HG03196 (cell line): ENCODE measurements at regions not wholly inside any gene's neighbourhood (a gene's known extent, or its start where the extent isn't known, plus 50 kb on each side); places are given as distances from the start of the nearest gene placed in this dataset.

Source experiments
- ATAC-seq: cut with Tn5 transposase; IDR thresholded peaks from one replicate; pipeline ENCODE4 v1.9.1; 2021; ENCODE audit not compliant: unreplicated experiment

- no peak for ATAC-seq
Observed at GRCh38 chr5:98415663-98416062, 357.8 kb upstream of the RGMB start.

GRCh38 chr5:98416541-98416940 lies 356.9 kb upstream of the RGMB start:
- no peak for ATAC-seq

GRCh38 chr5:98419825-98420224 lies 353.6 kb upstream of the RGMB start:
- ATAC-seq: no peak

GRCh38 chr5:98424681-98425450 lies 348.6 kb upstream of the RGMB start:
- no peak for ATAC-seq

GRCh38 chr5:98425640-98426039 lies 347.8 kb upstream of the RGMB start:
- no peak for ATAC-seq

- ATAC-seq: no peak
Observed at GRCh38 chr5:98428806-98429205, 344.7 kb upstream of the RGMB start.

- ATAC-seq: no peak
Observed at GRCh38 chr5:98432378-98432777, 341.1 kb upstream of the RGMB start.

- no peak for ATAC-seq
Observed at GRCh38 chr5:98433022-98433421, 340.4 kb upstream of the RGMB start.

- ATAC-seq: no peak
Observed at GRCh38 chr5:98433673-98434072, 339.8 kb upstream of the RGMB start.

GRCh38 chr5:98436667-98437066 lies 336.8 kb upstream of the RGMB start:
- no peak for ATAC-seq

GRCh38 chr5:98442448-98442847 lies 331.0 kb upstream of the RGMB start:
- ATAC-seq: no peak

GRCh38 chr5:98443881-98444280 lies 329.6 kb upstream of the RGMB start:
- ATAC-seq: no peak

- no peak for ATAC-seq
Observed at GRCh38 chr5:98453296-98453695, 320.2 kb upstream of the RGMB start.

- ATAC-seq: no peak
Observed at GRCh38 chr5:98454407-98454806, 319.1 kb upstream of the RGMB start.

GRCh38 chr5:98454904-98455303 lies 318.6 kb upstream of the RGMB start:
- no peak for ATAC-seq

GRCh38 chr5:98455665-98456064 lies 317.8 kb upstream of the RGMB start:
- no peak for ATAC-seq

GRCh38 chr5:98458004-98458403 lies 315.5 kb upstream of the RGMB start:
- ATAC-seq: no peak

GRCh38 chr5:98458726-98459125 lies 314.7 kb upstream of the RGMB start:
- no peak for ATAC-seq

GRCh38 chr5:98460536-98460935 lies 312.9 kb upstream of the RGMB start:
- ATAC-seq: no peak

GRCh38 chr5:98461485-98461884 lies 312.0 kb upstream of the RGMB start:
- no peak for ATAC-seq

- ATAC-seq: no peak
Observed at GRCh38 chr5:98463222-98463621, 310.2 kb upstream of the RGMB start.

GRCh38 chr5:98463676-98464075 lies 309.8 kb upstream of the RGMB start:
- no peak for ATAC-seq

GRCh38 chr5:98464737-98465330 lies 308.6 kb upstream of the RGMB start:
- no peak for ATAC-seq
